ENCODE measurements at regions not wholly inside any gene's neighbourhood (a gene's known extent, or its start where the extent isn't known, plus 50 kb on each side); places are given as distances from the start of the nearest gene placed in this dataset.

DNA sequence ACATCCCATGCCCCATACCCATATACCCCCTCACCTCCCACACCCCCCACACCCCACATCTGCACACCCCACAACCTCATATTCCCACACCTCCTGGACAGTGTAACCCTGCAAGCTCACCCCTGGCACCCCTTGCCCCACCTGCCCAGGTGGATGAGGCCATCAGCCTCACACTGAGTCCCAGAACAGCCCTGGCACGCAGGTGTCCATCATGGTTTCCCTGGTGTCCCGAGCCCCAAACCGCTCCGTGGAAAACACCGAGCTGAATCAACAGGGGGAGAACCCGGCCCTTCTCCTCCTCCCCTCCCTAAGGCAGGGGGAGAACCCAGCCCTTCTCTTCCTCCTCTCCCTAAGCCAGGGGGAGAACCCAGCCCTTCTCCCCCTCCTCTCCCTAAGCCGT, 415.6 kb upstream of the SALL3 start:
- TF ChIP-seq ZFP3 (CRISPR knock-in tag; IDR thresholded peaks at IDR 0.05) (no peak), ARNTL (CRISPR knock-in tag; IDR thresholded peaks at IDR 0.05; ENCODE audit: borderline replicate concordance, low read depth) (no peak), ZNF70 (CRISPR knock-in tag; IDR thresholded peaks at IDR 0.05) (no peak), OSR1 (CRISPR knock-in tag; IDR thresholded peaks at IDR 0.05) (no peak), ZNF565 (CRISPR knock-in tag; conservative IDR thresholded peaks at IDR 0.05; ENCODE audit: low read depth) (no peak), ISL1 (CRISPR knock-in tag; IDR thresholded peaks at IDR 0.05) (no peak), CSDC2 (CRISPR knock-in tag; IDR thresholded peaks at IDR 0.05) (no peak)
- TF ChIP-seq, protein P1, sequence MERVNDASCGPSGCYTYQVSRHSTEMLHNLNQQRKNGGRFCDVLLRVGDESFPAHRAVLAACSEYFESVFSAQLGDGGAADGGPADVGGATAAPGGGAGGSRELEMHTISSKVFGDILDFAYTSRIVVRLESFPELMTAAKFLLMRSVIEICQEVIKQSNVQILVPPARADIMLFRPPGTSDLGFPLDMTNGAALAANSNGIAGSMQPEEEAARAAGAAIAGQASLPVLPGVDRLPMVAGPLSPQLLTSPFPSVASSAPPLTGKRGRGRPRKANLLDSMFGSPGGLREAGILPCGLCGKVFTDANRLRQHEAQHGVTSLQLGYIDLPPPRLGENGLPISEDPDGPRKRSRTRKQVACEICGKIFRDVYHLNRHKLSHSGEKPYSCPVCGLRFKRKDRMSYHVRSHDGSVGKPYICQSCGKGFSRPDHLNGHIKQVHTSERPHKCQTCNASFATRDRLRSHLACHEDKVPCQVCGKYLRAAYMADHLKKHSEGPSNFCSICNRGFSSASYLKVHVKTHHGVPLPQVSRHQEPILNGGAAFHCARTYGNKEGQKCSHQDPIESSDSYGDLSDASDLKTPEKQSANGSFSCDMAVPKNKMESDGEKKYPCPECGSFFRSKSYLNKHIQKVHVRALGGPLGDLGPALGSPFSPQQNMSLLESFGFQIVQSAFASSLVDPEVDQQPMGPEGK (CRISPR knock-in tag; IDR thresholded peaks at IDR 0.05; ENCODE audit: borderline replicate concordance): no peak
- ATAC-seq: no peak

DNA sequence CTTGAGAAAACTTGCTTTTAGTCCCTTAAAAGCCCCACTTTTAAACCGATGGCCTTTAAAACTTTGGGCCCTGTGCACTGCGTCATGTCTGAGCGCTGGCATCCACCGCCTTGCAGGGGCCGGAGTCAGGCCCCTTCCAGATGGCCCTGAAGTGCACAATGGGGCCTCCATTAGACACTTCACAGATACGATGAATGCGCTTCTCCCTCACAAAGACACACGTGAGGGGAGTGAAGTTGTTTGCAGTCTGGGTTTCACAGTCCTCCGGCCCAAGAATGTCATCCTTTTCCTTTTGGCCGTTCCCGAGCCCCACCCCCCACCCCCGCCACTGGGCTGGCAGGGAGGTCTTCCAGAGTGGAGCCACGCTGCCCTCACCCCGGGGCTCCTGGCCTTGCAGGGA, 415.1 kb upstream of the SALL3 start:
- ATAC-seq: no peak
- no peak for TF ChIP-seq ZNF565 (CRISPR knock-in tag; conservative IDR thresholded peaks at IDR 0.05; ENCODE audit: low read depth)
- no peak for TF ChIP-seq CSDC2 (CRISPR knock-in tag; IDR thresholded peaks at IDR 0.05)
- TF ChIP-seq BACH2 (CRISPR knock-in tag; IDR thresholded peaks at IDR 0.05; ENCODE audit: borderline replicate concordance): no peak
- TF ChIP-seq TCF4 (CRISPR knock-in tag; IDR thresholded peaks at IDR 0.05; ENCODE audit: borderline replicate concordance): no peak
- TF ChIP-seq, protein P2, sequence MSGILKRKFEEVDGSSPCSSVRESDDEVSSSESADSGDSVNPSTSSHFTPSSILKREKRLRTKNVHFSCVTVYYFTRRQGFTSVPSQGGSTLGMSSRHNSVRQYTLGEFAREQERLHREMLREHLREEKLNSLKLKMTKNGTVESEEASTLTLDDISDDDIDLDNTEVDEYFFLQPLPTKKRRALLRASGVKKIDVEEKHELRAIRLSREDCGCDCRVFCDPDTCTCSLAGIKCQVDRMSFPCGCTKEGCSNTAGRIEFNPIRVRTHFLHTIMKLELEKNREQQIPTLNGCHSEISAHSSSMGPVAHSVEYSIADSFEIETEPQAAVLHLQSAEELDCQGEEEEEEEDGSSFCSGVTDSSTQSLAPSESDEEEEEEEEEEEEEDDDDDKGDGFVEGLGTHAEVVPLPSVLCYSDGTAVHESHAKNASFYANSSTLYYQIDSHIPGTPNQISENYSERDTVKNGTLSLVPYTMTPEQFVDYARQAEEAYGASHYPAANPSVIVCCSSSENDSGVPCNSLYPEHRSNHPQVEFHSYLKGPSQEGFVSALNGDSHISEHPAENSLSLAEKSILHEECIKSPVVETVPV (CRISPR knock-in tag; IDR thresholded peaks at IDR 0.05): no peak
- TF ChIP-seq, protein P3, sequence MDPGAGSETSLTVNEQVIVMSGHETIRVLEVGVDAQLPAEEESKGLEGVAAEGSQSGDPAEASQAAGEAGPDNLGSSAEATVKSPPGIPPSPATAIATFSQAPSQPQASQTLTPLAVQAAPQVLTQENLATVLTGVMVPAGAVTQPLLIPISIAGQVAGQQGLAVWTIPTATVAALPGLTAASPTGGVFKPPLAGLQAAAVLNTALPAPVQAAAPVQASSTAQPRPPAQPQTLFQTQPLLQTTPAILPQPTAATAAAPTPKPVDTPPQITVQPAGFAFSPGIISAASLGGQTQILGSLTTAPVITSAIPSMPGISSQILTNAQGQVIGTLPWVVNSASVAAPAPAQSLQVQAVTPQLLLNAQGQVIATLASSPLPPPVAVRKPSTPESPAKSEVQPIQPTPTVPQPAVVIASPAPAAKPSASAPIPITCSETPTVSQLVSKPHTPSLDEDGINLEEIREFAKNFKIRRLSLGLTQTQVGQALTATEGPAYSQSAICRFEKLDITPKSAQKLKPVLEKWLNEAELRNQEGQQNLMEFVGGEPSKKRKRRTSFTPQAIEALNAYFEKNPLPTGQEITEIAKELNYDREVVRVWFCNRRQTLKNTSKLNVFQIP (CRISPR knock-in tag; IDR thresholded peaks at IDR 0.05; ENCODE audit: borderline replicate concordance, low read depth): no peak
- TF ChIP-seq, protein P4, sequence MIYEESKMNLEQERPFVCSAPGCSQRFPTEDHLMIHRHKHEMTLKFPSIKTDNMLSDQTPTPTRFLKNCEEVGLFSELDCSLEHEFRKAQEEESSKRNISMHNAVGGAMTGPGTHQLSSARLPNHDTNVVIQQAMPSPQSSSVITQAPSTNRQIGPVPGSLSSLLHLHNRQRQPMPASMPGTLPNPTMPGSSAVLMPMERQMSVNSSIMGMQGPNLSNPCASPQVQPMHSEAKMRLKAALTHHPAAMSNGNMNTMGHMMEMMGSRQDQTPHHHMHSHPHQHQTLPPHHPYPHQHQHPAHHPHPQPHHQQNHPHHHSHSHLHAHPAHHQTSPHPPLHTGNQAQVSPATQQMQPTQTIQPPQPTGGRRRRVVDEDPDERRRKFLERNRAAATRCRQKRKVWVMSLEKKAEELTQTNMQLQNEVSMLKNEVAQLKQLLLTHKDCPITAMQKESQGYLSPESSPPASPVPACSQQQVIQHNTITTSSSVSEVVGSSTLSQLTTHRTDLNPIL (CRISPR knock-in tag; IDR thresholded peaks at IDR 0.05; ENCODE audit: low read depth): no peak
- TF ChIP-seq ZFP3 (CRISPR knock-in tag; IDR thresholded peaks at IDR 0.05): no peak
- TF ChIP-seq, protein P1 (CRISPR knock-in tag; IDR thresholded peaks at IDR 0.05; ENCODE audit: borderline replicate concordance): no peak
- TF ChIP-seq TOX (CRISPR knock-in tag; IDR thresholded peaks at IDR 0.05; ENCODE audit: borderline replicate concordance): no peak
- no peak for TF ChIP-seq OSR1 (CRISPR knock-in tag; IDR thresholded peaks at IDR 0.05)
- TF ChIP-seq ARNTL (CRISPR knock-in tag; IDR thresholded peaks at IDR 0.05; ENCODE audit: borderline replicate concordance, low read depth): no peak
- TF ChIP-seq ESRRG (CRISPR knock-in tag; IDR thresholded peaks at IDR 0.05): no peak
- no peak for TF ChIP-seq PPARA (CRISPR knock-in tag; IDR thresholded peaks at IDR 0.05; ENCODE audit: borderline replicate concordance)
- TF ChIP-seq GLIS3 (CRISPR knock-in tag; IDR thresholded peaks at IDR 0.05): no peak
- no peak for TF ChIP-seq RARB (CRISPR knock-in tag; IDR thresholded peaks at IDR 0.05)
- TF ChIP-seq ZC3H10 (CRISPR knock-in tag; IDR thresholded peaks at IDR 0.05): no peak
- TF ChIP-seq ZNF8 (CRISPR knock-in tag; IDR thresholded peaks at IDR 0.05): no peak
- TF ChIP-seq, protein P5, sequence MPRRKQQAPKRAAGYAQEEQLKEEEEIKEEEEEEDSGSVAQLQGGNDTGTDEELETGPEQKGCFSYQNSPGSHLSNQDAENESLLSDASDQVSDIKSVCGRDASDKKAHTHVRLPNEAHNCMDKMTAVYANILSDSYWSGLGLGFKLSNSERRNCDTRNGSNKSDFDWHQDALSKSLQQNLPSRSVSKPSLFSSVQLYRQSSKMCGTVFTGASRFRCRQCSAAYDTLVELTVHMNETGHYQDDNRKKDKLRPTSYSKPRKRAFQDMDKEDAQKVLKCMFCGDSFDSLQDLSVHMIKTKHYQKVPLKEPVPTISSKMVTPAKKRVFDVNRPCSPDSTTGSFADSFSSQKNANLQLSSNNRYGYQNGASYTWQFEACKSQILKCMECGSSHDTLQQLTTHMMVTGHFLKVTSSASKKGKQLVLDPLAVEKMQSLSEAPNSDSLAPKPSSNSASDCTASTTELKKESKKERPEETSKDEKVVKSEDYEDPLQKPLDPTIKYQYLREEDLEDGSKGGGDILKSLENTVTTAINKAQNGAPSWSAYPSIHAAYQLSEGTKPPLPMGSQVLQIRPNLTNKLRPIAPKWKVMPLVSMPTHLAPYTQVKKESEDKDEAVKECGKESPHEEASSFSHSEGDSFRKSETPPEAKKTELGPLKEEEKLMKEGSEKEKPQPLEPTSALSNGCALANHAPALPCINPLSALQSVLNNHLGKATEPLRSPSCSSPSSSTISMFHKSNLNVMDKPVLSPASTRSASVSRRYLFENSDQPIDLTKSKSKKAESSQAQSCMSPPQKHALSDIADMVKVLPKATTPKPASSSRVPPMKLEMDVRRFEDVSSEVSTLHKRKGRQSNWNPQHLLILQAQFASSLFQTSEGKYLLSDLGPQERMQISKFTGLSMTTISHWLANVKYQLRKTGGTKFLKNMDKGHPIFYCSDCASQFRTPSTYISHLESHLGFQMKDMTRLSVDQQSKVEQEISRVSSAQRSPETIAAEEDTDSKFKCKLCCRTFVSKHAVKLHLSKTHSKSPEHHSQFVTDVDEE (CRISPR knock-in tag; IDR thresholded peaks at IDR 0.05): no peak
- TF ChIP-seq ZNF70 (CRISPR knock-in tag; IDR thresholded peaks at IDR 0.05): no peak
